Muscle of arm (tissue), 1 donor: ENCODE measurements at regions not wholly inside any gene's neighbourhood (a gene's known extent, or its start where the extent isn't known, plus 50 kb on each side); places are given as distances from the start of the nearest gene placed in this dataset.
"Not testable (repeated sequence)": the region's sequence is repeated elsewhere in the genome, so short reads cannot be mapped to it uniquely, and the experiment has no call there.

Experiments used
- DNase-seq: peaks from one replicate; pipeline ENCODE4 v3.0.0-alpha.2; 2013

GRCh38 chr2:176914371-176914770, 298.2 kb upstream of the HNRNPA3 start:
- DNase-seq, result no peak

GRCh38 chr2:176922545-176922944, 290.0 kb upstream of the HNRNPA3 start:
- not testable (repeated sequence) for DNase-seq

- no peak for DNase-seq
Measured at GRCh38 chr2:176923205-176923604, 289.4 kb upstream of the HNRNPA3 start.

GRCh38 chr2:176924909-176925534, 287.6 kb upstream of the HNRNPA3 start:
- DNase-seq, result no peak

- DNase-seq, result no peak
Measured at GRCh38 chr2:176926453-176926852, 286.1 kb upstream of the HNRNPA3 start.

GRCh38 chr2:176929387-176929786, 283.2 kb upstream of the HNRNPA3 start:
- DNase-seq, result not testable (repeated sequence)

- no peak for DNase-seq
Measured at GRCh38 chr2:176931588-176932563, 280.7 kb upstream of the HNRNPA3 start.

GRCh38 chr2:176934131-176934530, 278.5 kb upstream of the HNRNPA3 start:
- DNase-seq, result no peak

- peak; percentile 72 for DNase-seq
Measured at GRCh38 chr2:176934869-176935415, 277.7 kb upstream of the HNRNPA3 start.

- no peak for DNase-seq
Measured at GRCh38 chr2:176935543-176936102, 277.0 kb upstream of the HNRNPA3 start.

- no peak for DNase-seq
Measured at GRCh38 chr2:176936410-176936809, 276.2 kb upstream of the HNRNPA3 start.

GRCh38 chr2:176944998-176945397, 267.6 kb upstream of the HNRNPA3 start:
- DNase-seq, result no peak

- DNase-seq, result no peak
Measured at GRCh38 chr2:176947754-176948153, 264.8 kb upstream of the HNRNPA3 start.

- DNase-seq, result not testable (repeated sequence)
Measured at GRCh38 chr2:176951218-176951617, 261.4 kb upstream of the HNRNPA3 start.

GRCh38 chr2:176956791-176957190, 255.8 kb upstream of the HNRNPA3 start:
- no peak for DNase-seq

- DNase-seq, result no peak
Measured at GRCh38 chr2:176959614-176960013, 253.0 kb upstream of the HNRNPA3 start.

- DNase-seq, result no peak
Measured at GRCh38 chr2:176960061-176960460, 252.5 kb upstream of the HNRNPA3 start.

- no peak for DNase-seq
Measured at GRCh38 chr2:176960736-176961520, 251.7 kb upstream of the HNRNPA3 start.

GRCh38 chr2:176961775-176962619, 250.6 kb upstream of the HNRNPA3 start:
- DNase-seq, result no peak

- DNase-seq, result no peak
Measured at GRCh38 chr2:176963568-176964287, 248.9 kb upstream of the HNRNPA3 start.
